HG03354 (cell line): ENCODE measurements at regions not wholly inside any gene's neighbourhood (a gene's known extent, or its start where the extent isn't known, plus 50 kb on each side); places are given as distances from the start of the nearest gene placed in this dataset.
"Not testable (repeated sequence)": the region's sequence is repeated elsewhere in the genome, so short reads cannot be mapped to it uniquely, and the experiment has no call there.

ENCODE experiments used
- ATAC-seq: cut with Tn5 transposase; IDR thresholded peaks from one replicate; pipeline ENCODE4 v1.9.1; 2021; ENCODE audit warnings: mild to moderate bottlenecking; ENCODE audit not compliant: unreplicated experiment, poor library complexity, severe bottlenecking

GRCh38 chr13:74289861-74290773 is 155.9 kb upstream of the KLF12 start:
- ATAC-seq, result peak; percentile 80

DNA sequence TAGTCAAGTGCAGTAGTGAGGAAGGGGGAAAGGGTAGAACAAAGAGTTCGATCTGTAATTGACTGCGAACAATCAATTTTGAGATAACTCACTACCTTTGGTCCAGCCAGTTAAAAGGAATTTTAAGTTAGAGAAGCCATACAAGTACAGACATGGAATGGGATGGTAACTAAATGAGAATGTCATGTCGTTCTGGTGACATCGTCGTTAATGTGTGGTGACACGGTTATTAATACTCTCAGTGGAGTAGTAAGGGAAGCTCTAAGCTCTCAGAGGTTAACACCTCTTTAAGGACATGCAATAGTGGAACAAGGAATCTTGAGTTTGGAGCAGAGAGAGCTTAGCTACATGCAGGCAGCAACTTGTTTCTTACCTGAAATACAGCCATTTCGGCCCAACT is 154.9 kb upstream of the KLF12 start:
- no peak for ATAC-seq

- ATAC-seq, result no peak
These were observed 154.2 kb upstream of the KLF12 start for GRCh38 chr13:74288361-74288911.

- peak; percentile 58 for ATAC-seq
These were observed 153.5 kb upstream of the KLF12 start for GRCh38 chr13:74287724-74288169.

GRCh38 chr13:74280795-74281490 is 146.7 kb upstream of the KLF12 start:
- ATAC-seq, result no peak

GRCh38 chr13:74280093-74280794 is 146.0 kb upstream of the KLF12 start:
- ATAC-seq, result no peak

- no peak for ATAC-seq
These were observed 144.7 kb upstream of the KLF12 start for GRCh38 chr13:74278901-74279300.

DNA sequence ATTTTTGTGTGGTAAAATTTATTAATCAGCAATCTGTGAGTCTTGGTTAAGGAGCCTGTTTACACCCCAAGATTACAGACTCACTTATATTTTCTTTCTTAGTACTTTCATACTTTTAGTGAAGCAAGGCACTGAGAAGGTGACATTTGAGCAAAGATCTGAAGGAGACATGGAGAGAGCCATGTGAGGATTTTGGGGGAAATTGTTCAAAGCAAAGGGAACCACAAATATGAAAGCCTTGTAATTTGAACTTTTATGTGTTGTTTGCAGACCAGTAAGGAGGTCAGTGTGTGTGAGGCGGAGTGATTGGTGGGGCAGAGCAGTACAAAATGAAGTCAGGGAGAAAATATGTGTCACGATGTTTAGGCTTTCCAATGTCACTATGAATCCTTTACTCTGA is 140.7 kb upstream of the KLF12 start:
- ATAC-seq, result no peak

- ATAC-seq, result no peak
These were observed 139.4 kb upstream of the KLF12 start for GRCh38 chr13:74273581-74273980.

- no peak for ATAC-seq
These were observed 138.6 kb upstream of the KLF12 start for GRCh38 chr13:74272826-74273225.

DNA sequence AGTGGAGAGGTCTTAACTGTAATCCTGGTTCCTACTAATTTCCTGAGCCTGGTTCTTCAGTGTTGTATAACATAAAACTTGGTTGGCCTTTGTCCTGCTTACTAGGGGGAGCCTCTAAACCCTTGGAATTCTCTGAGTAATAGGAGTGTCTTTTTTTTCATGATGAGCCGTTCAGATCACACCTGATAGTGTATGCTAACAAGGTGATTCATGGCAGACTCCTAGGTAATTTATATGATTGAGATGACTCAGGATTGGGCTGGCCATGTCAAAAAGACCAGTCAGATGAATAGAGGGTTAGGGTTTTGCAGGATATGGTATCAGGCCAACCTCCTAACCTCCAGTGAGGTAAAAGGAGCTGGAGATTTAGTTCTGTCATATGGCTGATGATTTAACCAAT is 135.8 kb upstream of the KLF12 start:
- no peak for ATAC-seq

DNA sequence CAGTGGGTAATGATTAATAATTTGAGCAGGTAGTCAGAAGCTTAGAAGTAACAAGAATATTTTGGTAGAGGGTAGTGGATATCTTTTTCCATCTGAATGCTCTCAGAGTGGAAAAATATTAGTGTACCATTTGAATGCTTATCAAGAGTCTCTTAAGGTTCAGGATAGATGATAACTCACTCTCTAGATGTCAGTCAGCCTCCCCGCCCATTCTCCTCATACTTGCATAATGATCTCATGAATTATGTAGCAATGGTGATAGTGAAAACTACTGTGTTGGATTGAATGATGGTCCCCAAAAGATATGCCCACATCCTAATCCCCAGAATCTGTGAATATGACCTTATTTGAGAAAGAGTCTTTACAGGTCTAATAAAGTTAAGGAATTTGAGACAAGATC is 132.7 kb upstream of the KLF12 start:
- ATAC-seq, result no peak

DNA sequence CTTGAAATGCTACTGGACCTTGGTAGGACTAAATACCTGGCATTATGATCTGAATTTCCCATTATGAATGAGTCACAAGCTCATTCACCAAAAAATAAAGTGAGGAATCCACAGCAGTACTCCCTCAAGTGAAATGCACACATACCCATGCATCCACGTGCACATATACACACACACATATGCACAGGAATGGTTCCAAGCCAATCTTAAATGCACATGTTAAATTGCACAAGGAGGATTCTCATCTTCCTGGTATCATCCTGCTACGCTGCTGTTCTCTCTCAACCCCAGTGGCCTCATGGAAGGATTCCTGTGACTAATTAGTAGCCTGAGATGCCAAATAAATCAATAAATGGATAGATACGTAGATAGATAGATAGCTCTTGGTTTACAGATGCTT is 132.1 kb upstream of the KLF12 start:
- ATAC-seq, result no peak

GRCh38 chr13:74264333-74264732 is 130.1 kb upstream of the KLF12 start:
- ATAC-seq, result no peak

- not testable (repeated sequence) for ATAC-seq
These were observed 126.2 kb upstream of the KLF12 start for GRCh38 chr13:74260420-74260819.

- ATAC-seq, result no peak
These were observed 125.4 kb upstream of the KLF12 start for GRCh38 chr13:74259641-74260040.

GRCh38 chr13:74258961-74259360 is 124.8 kb upstream of the KLF12 start:
- no peak for ATAC-seq

GRCh38 chr13:74256969-74257368 is 122.8 kb upstream of the KLF12 start:
- ATAC-seq, result no peak

- ATAC-seq, result no peak
These were observed 119.0 kb upstream of the KLF12 start for GRCh38 chr13:74253161-74253560.
